Transverse colon (tissue), 4 donors: ENCODE measurements at regions not wholly inside any gene's neighbourhood (a gene's known extent, or its start where the extent isn't known, plus 50 kb on each side); places are given as distances from the start of the nearest gene placed in this dataset.

Experiments used
- DNase-seq: peaks from one replicate; pipeline ENCODE4 v3.0.0-alpha.2; 2019
- H3K27ac ChIP-seq, 4 donors: fragments of 200-600 bp; sonication (generic); 2 replicates each; pipeline ENCODE4 v1.5.1; 2016 to 2018; ENCODE audit warnings: inconsistent platforms in 4 of 4
- H3K27me3 ChIP-seq: fragments of 200-600 bp; sonication (generic); 2 replicates; pipeline ENCODE4 v1.5.1; 2017; ENCODE audit warnings: inconsistent platforms
- H3K36me3 ChIP-seq, 4 donors: fragments of 200-600 bp; sonication (generic); 2 replicates each; pipeline ENCODE4 v1.5.1; 2017 to 2019; ENCODE audit warnings: inconsistent platforms in 4 of 4
- H3K4me1 ChIP-seq, 4 donors: fragments of 200-600 bp; sonication (generic); 2 replicates each; pipeline ENCODE4 v1.5.1; 2017 to 2020; ENCODE audit warnings: inconsistent platforms in 4 of 4
- H3K4me3 ChIP-seq, 4 donors: fragments of 200-600 bp; sonication (generic); 1 replicate in 1 of 4; 2 replicates in 3 of 4; pipeline versions ENCODE4 v1.5.1 to v1.6.1; 2017 to 2019; ENCODE audit warnings: inconsistent platforms in 4 of 4
- H3K9me3 ChIP-seq, 2 donors: fragments of 200-600 bp; sonication (generic); 2 replicates each; pipeline ENCODE4 v1.5.1; 2017 to 2019; ENCODE audit warnings: inconsistent platforms in 2 of 2
- CTCF ChIP-seq, 5 experiments: fragments of 200-600 bp in 3 of 5; fragments of 450-650 bp in 2 of 5; sonication (generic) in 3 of 5; IDR thresholded peaks; 1 replicate in 2 of 5; 2 replicates in 3 of 5; pipeline ENCODE4 v1.5.1; 2016 to 2017; ENCODE audit warnings: antibody characterized with exemption in 5 of 5, inconsistent platforms in 3 of 5, mild to moderate bottlenecking in 2 of 5, moderate library complexity in 1 of 5
- EP300 ChIP-seq: sonication (generic); formaldehyde crosslinking; IDR thresholded peaks from one replicate; pipeline ENCODE4 v1.6.1; 2017; ENCODE audit warnings: antibody characterized with exemption, low read depth
- POLR2A ChIP-seq: fragments of 450-650 bp; IDR thresholded peaks from one replicate; pipeline ENCODE4 v1.6.1; 2016; ENCODE audit warnings: antibody characterized with exemption, mild to moderate bottlenecking, moderate library complexity
- POLR2AphosphoS5 ChIP-seq, 3 donors: sonication (generic); formaldehyde crosslinking; IDR thresholded peaks; one replicate each; pipeline ENCODE4 v1.6.1; 2016; ENCODE audit warnings: antibody characterized with exemption in 3 of 3
- WGBS, 2 donors: methylation state at CpG; one replicate each; pipeline ENCODE4 v1.1.5; 2018; ENCODE audit warnings: low coverage in 1 of 2; 5-methylcytosine and 5-hydroxymethylcytosine counted together
- in situ Hi-C, 4 donors: fragments of 200-750 bp; cut with MboI; loops; one replicate each; pipeline versions ENCODE4 v1.15.0 to v1.15.1; 2017; ENCODE audit warnings: low sequenced_read_pairs in 3 of 4, low pct_ligation_motif_present in 1 of 4, low pct_unique_long_range_greater_than_20kb in 1 of 4
- intact Hi-C: fragments of 100-400 bp; cut with DNase I; formaldehyde crosslinking; loops from one replicate; pipeline ENCODE4 v1.15.1; 2023; ENCODE audit warnings: low total_unique reads

GRCh38 chr10:108684431-108684830 is 1238.9 kb downstream of the XPNPEP1 start:
- Histone ChIP-seq H3K9me3 (no peaks in the 10 kb centered on the region), H3K36me3 (no peaks in the 10 kb centered on the region), H3K4me3 (no peak overlapping the region), H3K4me1 (no peaks in the 10 kb centered on the region), H3K27me3 (no peaks in the 10 kb centered on the region), H3K27ac (no peak overlapping the region)
- no peak for TF ChIP-seq CTCF (IDR thresholded peaks at IDR 0.05)
- no peak for TF ChIP-seq EP300
- no peak for TF ChIP-seq POLR2A
- TF ChIP-seq POLR2AphosphoS5 (IDR thresholded peaks at IDR 0.05) = no peak
- no peak for DNase-seq
- intact Hi-C loops (no loop called here), in situ Hi-C loops (no loop called here)
- WGBS, 2 donors = 44 to 50% methylated on average over 1 to 2 of the region's 2 CpGs

- H3K36me3 ChIP-seq = no peaks in the 10 kb centered on the region
- H3K27ac ChIP-seq = no peak overlapping the region
- no peak overlapping the region for H3K4me3 ChIP-seq
- DNase-seq = no peak
- in situ Hi-C loops (no loop called here), intact Hi-C loops (no loop called here)
- TF ChIP-seq POLR2AphosphoS5 (IDR thresholded peaks at IDR 0.05) = no peak
- TF ChIP-seq CTCF (IDR thresholded peaks at IDR 0.05) = no peak
- TF ChIP-seq POLR2A = no peak
- TF ChIP-seq EP300 = no peak
- H3K9me3 ChIP-seq = no peaks in the 10 kb centered on the region
- no peaks in the 10 kb centered on the region for H3K4me1 ChIP-seq
- H3K27me3 ChIP-seq = no peaks in the 10 kb centered on the region
Observed at GRCh38 chr10:108673741-108674140, 1249.6 kb downstream of the XPNPEP1 start.

GRCh38 chr10:108663587-108663986 is 1259.7 kb downstream of the XPNPEP1 start:
- WGBS, 2 donors = 58 to 69% methylated on average over 1 of the region's 1 CpG
- intact Hi-C loops (no loop called here), in situ Hi-C loops (no loop called here)
- no peak overlapping the region for H3K27ac ChIP-seq
- no peaks in the 10 kb centered on the region for H3K4me1 ChIP-seq
- TF ChIP-seq CTCF (IDR thresholded peaks at IDR 0.05) (no peak), EP300 (no peak), POLR2A (no peak), POLR2AphosphoS5 (IDR thresholded peaks at IDR 0.05) (no peak)
- no peaks in the 10 kb centered on the region for H3K9me3 ChIP-seq
- no peaks in the 10 kb centered on the region for H3K36me3 ChIP-seq
- DNase-seq = no peak
- no peaks in the 10 kb centered on the region for H3K27me3 ChIP-seq
- no peak overlapping the region for H3K4me3 ChIP-seq

GRCh38 chr10:108662975-108663374 is 1260.3 kb downstream of the XPNPEP1 start:
- Histone ChIP-seq H3K27ac (no peak overlapping the region), H3K9me3 (no peaks in the 10 kb centered on the region), H3K36me3 (no peaks in the 10 kb centered on the region), H3K27me3 (no peaks in the 10 kb centered on the region), H3K4me3 (no peak overlapping the region), H3K4me1 (no peaks in the 10 kb centered on the region)
- no peak for DNase-seq
- WGBS, 2 donors = 71 to 93% methylated on average over 2 of the region's 2 CpGs
- in situ Hi-C loops (no loop called here), intact Hi-C loops (no loop called here)
- no peak for TF ChIP-seq POLR2A
- no peak for TF ChIP-seq CTCF (IDR thresholded peaks at IDR 0.05)
- TF ChIP-seq EP300 = no peak
